K562 (cell line): ENCODE measurements at regions not wholly inside any gene's neighbourhood (a gene's known extent, or its start where the extent isn't known, plus 50 kb on each side); places are given as distances from the start of the nearest gene placed in this dataset.

Source experiments
- ZNF184 ChIP-seq: sonication (generic); formaldehyde crosslinking; IDR thresholded peaks from 2 replicates; pipeline ENCODE4 v1.5.0; 2020; ENCODE audit warnings: missing genetic modification reagents
- ZNF766 ChIP-seq: fragments of 200-800 bp; sonication (Bioruptor generic); conservative IDR thresholded peaks from 2 replicates; pipeline ENCODE4 v1.6.1; 2016; ENCODE audit warnings: missing genetic modification characterization, missing compliant biosample characterization
- TF ChIP-seq, protein P1 (sequence below), 3 experiments: IDR thresholded peaks in 2 of 3; conservative IDR thresholded peaks in 1 of 3; 2 replicates each; pipeline ENCODE4 v1.5.1; 2011 to 2012; ENCODE audit warnings: low read length in 3 of 3, mild to moderate bottlenecking in 3 of 3, control low read depth in 2 of 3, improper control_type of control experiment in 1 of 3, inconsistent platforms in 1 of 3, low read depth in 1 of 3, mixed read lengths in 1 of 3, moderate library complexity in 1 of 3; ENCODE audit not compliant: insufficient read depth in 2 of 3

DNA sequence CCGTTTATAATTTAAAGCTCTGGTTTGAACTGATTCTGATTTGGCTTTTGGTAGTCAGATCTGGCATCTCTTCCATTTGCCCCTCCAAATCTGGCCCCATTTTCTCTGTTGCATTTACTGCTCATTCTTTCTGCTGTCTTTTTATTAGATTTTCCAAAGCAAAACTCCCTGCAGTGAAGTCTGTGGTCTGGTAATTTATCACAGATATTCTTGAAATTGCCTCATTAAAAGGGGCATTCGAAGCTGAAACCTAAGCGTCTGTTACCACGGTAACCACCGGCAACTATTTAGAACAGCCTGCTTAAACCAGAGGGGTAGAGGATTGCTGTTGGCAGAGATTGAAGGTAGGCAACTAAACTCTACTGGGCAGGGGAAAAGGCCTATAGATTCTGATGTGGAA lies 111.5 kb upstream of the UPP2 start:
- TF ChIP-seq, protein P1, sequence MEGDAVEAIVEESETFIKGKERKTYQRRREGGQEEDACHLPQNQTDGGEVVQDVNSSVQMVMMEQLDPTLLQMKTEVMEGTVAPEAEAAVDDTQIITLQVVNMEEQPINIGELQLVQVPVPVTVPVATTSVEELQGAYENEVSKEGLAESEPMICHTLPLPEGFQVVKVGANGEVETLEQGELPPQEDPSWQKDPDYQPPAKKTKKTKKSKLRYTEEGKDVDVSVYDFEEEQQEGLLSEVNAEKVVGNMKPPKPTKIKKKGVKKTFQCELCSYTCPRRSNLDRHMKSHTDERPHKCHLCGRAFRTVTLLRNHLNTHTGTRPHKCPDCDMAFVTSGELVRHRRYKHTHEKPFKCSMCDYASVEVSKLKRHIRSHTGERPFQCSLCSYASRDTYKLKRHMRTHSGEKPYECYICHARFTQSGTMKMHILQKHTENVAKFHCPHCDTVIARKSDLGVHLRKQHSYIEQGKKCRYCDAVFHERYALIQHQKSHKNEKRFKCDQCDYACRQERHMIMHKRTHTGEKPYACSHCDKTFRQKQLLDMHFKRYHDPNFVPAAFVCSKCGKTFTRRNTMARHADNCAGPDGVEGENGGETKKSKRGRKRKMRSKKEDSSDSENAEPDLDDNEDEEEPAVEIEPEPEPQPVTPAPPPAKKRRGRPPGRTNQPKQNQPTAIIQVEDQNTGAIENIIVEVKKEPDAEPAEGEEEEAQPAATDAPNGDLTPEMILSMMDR (IDR thresholded peaks at IDR 0.05 in 2 of 3, conservative IDR thresholded peaks at IDR 0.05 in 1 of 3; ENCODE audit: insufficient read depth in 2 of 3, low read depth in 1 of 3, low read length in 3 of 3) = no peak
- TF ChIP-seq ZNF184 (CRISPR knock-in tag) (no peak), ZNF766 (CRISPR knock-in tag) (no peak)
